ENCODE measurements at regions not wholly inside any gene's neighbourhood (a gene's known extent, or its start where the extent isn't known, plus 50 kb on each side); places are given as distances from the start of the nearest gene placed in this dataset.

DNA sequence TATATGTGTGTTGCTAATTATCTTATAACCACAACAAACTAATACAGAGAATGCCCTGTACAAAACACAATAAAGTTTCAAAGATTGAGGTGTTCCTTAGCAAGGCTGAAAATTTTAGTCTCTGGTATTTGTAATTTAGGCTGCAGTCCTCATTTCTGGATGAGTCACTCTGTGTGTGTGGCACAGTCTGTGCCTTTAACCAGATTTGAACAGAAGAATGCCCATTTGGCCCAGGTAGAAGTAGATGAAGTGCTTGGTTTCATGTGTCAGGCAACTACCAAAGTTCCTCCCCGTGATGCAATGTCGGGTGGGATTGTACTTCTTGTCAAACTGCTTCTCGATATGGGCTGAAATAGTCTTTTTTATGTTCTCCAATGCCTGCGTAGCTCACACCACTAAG lies 91.6 kb upstream of the H2AZ1 start:
- ChIA-PET POLR2A (no interaction called here), CTCF (no interaction called here)
- in situ Hi-C loops (cut with HindIII; ENCODE audit: low pct_unique_long_range_greater_than_20kb, low sequenced_read_pairs) (no loop called here), intact Hi-C loops (cut with micrococcal nuclease; ENCODE audit: unreplicated experiment) (no loop called here)
- Histone ChIP-seq H3K36me3 (ENCODE audit: control insufficient read depth, insufficient read depth, low read length) (no peaks in the 10 kb centered on the region), H3K4me1 (ENCODE audit: control insufficient read depth, insufficient read depth, low read length) (no peaks in the 10 kb centered on the region), H3K4me3 (ENCODE audit: low read depth in 2 of 2, low read length in 2 of 2) (no peak overlapping the region), H3K9me3 (ENCODE audit: control insufficient read depth, insufficient read depth, low read depth, low read length) (no peaks in the 10 kb centered on the region), H3K27me3 (ENCODE audit: control insufficient read depth, insufficient read depth, low read length) (no peaks in the 10 kb centered on the region), H3K27ac (ENCODE audit: low read length) (no peak overlapping the region)
- no TSS peak for BruUV-seq (replicated peaks)
- TF ChIP-seq, protein P1, sequence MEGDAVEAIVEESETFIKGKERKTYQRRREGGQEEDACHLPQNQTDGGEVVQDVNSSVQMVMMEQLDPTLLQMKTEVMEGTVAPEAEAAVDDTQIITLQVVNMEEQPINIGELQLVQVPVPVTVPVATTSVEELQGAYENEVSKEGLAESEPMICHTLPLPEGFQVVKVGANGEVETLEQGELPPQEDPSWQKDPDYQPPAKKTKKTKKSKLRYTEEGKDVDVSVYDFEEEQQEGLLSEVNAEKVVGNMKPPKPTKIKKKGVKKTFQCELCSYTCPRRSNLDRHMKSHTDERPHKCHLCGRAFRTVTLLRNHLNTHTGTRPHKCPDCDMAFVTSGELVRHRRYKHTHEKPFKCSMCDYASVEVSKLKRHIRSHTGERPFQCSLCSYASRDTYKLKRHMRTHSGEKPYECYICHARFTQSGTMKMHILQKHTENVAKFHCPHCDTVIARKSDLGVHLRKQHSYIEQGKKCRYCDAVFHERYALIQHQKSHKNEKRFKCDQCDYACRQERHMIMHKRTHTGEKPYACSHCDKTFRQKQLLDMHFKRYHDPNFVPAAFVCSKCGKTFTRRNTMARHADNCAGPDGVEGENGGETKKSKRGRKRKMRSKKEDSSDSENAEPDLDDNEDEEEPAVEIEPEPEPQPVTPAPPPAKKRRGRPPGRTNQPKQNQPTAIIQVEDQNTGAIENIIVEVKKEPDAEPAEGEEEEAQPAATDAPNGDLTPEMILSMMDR (IDR thresholded peaks at IDR 0.05), result no peak
- no peak for TF ChIP-seq SIN3A (IDR thresholded peaks at IDR 0.05; ENCODE audit: borderline replicate concordance, insufficient read depth, low read depth, low read length)
- TF ChIP-seq TCF7L2 (IDR thresholded peaks at IDR 0.05; ENCODE audit: low read depth, low read length), result no peak
- TF ChIP-seq, protein P2, sequence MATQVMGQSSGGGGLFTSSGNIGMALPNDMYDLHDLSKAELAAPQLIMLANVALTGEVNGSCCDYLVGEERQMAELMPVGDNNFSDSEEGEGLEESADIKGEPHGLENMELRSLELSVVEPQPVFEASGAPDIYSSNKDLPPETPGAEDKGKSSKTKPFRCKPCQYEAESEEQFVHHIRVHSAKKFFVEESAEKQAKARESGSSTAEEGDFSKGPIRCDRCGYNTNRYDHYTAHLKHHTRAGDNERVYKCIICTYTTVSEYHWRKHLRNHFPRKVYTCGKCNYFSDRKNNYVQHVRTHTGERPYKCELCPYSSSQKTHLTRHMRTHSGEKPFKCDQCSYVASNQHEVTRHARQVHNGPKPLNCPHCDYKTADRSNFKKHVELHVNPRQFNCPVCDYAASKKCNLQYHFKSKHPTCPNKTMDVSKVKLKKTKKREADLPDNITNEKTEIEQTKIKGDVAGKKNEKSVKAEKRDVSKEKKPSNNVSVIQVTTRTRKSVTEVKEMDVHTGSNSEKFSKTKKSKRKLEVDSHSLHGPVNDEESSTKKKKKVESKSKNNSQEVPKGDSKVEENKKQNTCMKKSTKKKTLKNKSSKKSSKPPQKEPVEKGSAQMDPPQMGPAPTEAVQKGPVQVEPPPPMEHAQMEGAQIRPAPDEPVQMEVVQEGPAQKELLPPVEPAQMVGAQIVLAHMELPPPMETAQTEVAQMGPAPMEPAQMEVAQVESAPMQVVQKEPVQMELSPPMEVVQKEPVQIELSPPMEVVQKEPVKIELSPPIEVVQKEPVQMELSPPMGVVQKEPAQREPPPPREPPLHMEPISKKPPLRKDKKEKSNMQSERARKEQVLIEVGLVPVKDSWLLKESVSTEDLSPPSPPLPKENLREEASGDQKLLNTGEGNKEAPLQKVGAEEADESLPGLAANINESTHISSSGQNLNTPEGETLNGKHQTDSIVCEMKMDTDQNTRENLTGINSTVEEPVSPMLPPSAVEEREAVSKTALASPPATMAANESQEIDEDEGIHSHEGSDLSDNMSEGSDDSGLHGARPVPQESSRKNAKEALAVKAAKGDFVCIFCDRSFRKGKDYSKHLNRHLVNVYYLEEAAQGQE (IDR thresholded peaks at IDR 0.05; ENCODE audit: insufficient read depth in 1 of 2, low read depth in 2 of 2, low read length in 1 of 2), result no peak
- TF ChIP-seq POLR2AphosphoS5 (IDR thresholded peaks at IDR 0.05; ENCODE audit: low read depth, low read length), result no peak
- DNase-seq (ENCODE audit: low read depth, low spot score), result no peak
- no peak for ATAC-seq

DNA sequence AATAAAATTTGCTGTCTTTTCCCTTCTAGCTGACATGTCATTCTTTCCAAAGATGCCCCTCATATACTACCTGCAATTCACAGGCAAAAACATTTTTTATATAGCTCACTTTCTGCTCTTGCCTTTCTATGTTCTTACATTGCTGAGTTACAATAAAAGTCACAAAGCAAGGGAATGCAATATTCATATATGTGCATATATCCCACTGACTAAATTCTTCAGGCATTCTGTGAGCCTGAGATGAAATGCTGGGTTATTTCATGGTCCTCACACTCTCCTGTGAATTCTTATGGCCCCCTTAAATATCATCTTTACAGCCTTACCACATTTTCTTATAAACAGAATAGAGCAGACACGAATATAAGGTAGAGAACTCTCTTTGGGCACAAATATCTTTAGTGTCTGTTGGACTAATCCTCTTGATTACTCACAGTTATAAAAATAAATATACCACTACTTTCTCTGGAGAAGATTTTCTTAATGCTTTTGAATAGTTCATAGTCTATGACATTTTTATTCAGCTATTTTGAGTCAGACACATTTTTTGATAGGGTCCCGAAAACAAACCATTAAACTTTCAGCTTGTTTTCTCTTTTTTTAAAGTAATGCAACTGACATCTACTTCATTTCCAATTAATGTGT lies 84.1 kb upstream of the H2AZ1 start:
- no peak overlapping the region for H3K4me3 ChIP-seq (ENCODE audit: low read depth in 2 of 2, low read length in 2 of 2)
- ATAC-seq, result no peak
- H3K4me1 ChIP-seq (ENCODE audit: control insufficient read depth, insufficient read depth, low read length), result no peaks in the 10 kb centered on the region
- no peaks in the 10 kb centered on the region for H3K36me3 ChIP-seq (ENCODE audit: control insufficient read depth, insufficient read depth, low read length)
- ChIA-PET POLR2A (no interaction called here), CTCF (no interaction called here)
- no peaks in the 10 kb centered on the region for H3K9me3 ChIP-seq (ENCODE audit: control insufficient read depth, insufficient read depth, low read depth, low read length)
- intact Hi-C loops (cut with micrococcal nuclease; ENCODE audit: unreplicated experiment) (no loop called here), in situ Hi-C loops (cut with HindIII; ENCODE audit: low pct_unique_long_range_greater_than_20kb, low sequenced_read_pairs) (no loop called here)
- H3K27me3 ChIP-seq (ENCODE audit: control insufficient read depth, insufficient read depth, low read length), result no peaks in the 10 kb centered on the region
- no peak overlapping the region for H3K27ac ChIP-seq (ENCODE audit: low read length)
- no TSS peak for BruUV-seq (replicated peaks)
- TF ChIP-seq, protein P1 (IDR thresholded peaks at IDR 0.05), result no peak
- no peak for TF ChIP-seq TCF7L2 (IDR thresholded peaks at IDR 0.05; ENCODE audit: low read depth, low read length)
- TF ChIP-seq, protein P2 (IDR thresholded peaks at IDR 0.05; ENCODE audit: insufficient read depth in 1 of 2, low read depth in 2 of 2, low read length in 1 of 2), result no peak
- no peak for TF ChIP-seq POLR2AphosphoS5 (IDR thresholded peaks at IDR 0.05; ENCODE audit: low read depth, low read length)
- no peak for TF ChIP-seq SIN3A (IDR thresholded peaks at IDR 0.05; ENCODE audit: borderline replicate concordance, insufficient read depth, low read depth, low read length)
- no peak for DNase-seq (ENCODE audit: low read depth, low spot score)
